H9 (cell line): ENCODE measurements at regions not wholly inside any gene's neighbourhood (a gene's known extent, or its start where the extent isn't known, plus 50 kb on each side); places are given as distances from the start of the nearest gene placed in this dataset.
"Not testable (repeated sequence)": the region's sequence is repeated elsewhere in the genome, so short reads cannot be mapped to it uniquely, and the experiment has no call there.

Experiments used
- DNase-seq: peaks from one replicate; pipeline ENCODE4 v3.0.0-alpha.2; 2017
- H2AFZ ChIP-seq: one replicate; pipeline ENCODE4 v1.6.1; 2013; ENCODE audit warnings: mild to moderate bottlenecking, low read length, control low read depth, moderate library complexity
- H2AK5ac ChIP-seq: 2 replicates; pipeline ENCODE4 v1.6.1; 2013; ENCODE audit warnings: low read length, control low read depth, mixed read lengths; ENCODE audit not compliant: insufficient read length
- H2BK120ac ChIP-seq: one replicate; pipeline ENCODE4 v1.6.1; 2013; ENCODE audit warnings: low read depth, mild to moderate bottlenecking, low read length, control low read depth, inconsistent platforms; ENCODE audit not compliant: poor library complexity, severe bottlenecking
- H2BK12ac ChIP-seq: 2 replicates; pipeline ENCODE4 v1.6.1; 2013; ENCODE audit warnings: low read length, control low read depth, mixed read lengths, low read depth; ENCODE audit not compliant: insufficient read length
- H2BK15ac ChIP-seq: 2 replicates; pipeline ENCODE4 v1.6.1; 2013; ENCODE audit warnings: low read depth, low read length, control low read depth
- H2BK20ac ChIP-seq: one replicate; pipeline ENCODE4 v1.6.1; 2013; ENCODE audit warnings: low read depth, mild to moderate bottlenecking, low read length, control low read depth, inconsistent platforms; ENCODE audit not compliant: poor library complexity, severe bottlenecking
- H2BK5ac ChIP-seq: 2 replicates; pipeline ENCODE4 v1.6.1; 2013; ENCODE audit warnings: low read length, control low read depth, mixed read lengths; ENCODE audit not compliant: insufficient read length
- H3K14ac ChIP-seq: 2 replicates; pipeline ENCODE4 v1.6.1; 2013; ENCODE audit warnings: low read length, control low read depth; ENCODE audit not compliant: insufficient read depth
- H3K18ac ChIP-seq: 2 replicates; pipeline ENCODE4 v1.6.1; 2013; ENCODE audit warnings: low read depth, mild to moderate bottlenecking, mixed read lengths, low read length, control low read depth; ENCODE audit not compliant: insufficient read length
- H3K23ac ChIP-seq: 2 replicates; pipeline ENCODE4 v1.6.1; 2013; ENCODE audit warnings: low read length, control low read depth, mixed read lengths, low read depth; ENCODE audit not compliant: insufficient read length
- H3K23me2 ChIP-seq: 2 replicates; pipeline ENCODE4 v1.6.1; 2013; ENCODE audit warnings: low read depth, mild to moderate bottlenecking, mixed read lengths, low read length, control low read depth; ENCODE audit not compliant: insufficient read length, poor library complexity, severe bottlenecking
- H3K27ac ChIP-seq: 2 replicates; pipeline ENCODE4 v1.5.1; 2013; ENCODE audit warnings: low read length, control low read depth, mixed read lengths, low read depth; ENCODE audit not compliant: insufficient read length
- H3K27me3 ChIP-seq: 2 replicates; pipeline ENCODE4 v1.6.1; 2013; ENCODE audit warnings: low read length, control low read depth, inconsistent platforms; ENCODE audit not compliant: insufficient read depth
- H3K4ac ChIP-seq: 2 replicates; pipeline ENCODE4 v1.6.1; 2013; ENCODE audit warnings: low read depth, mild to moderate bottlenecking, control low read depth, inconsistent platforms, low read length, moderate library complexity
- H3K4me1 ChIP-seq: 2 replicates; pipeline ENCODE4 v1.6.1; 2013; ENCODE audit warnings: low read length, control low read depth, inconsistent platforms; ENCODE audit not compliant: insufficient read depth
- H3K4me2 ChIP-seq: 2 replicates; pipeline ENCODE4 v1.6.1; 2013; ENCODE audit warnings: low read length, control low read depth, mixed read lengths; ENCODE audit not compliant: insufficient read length, insufficient read depth
- H3K56ac ChIP-seq: 2 replicates; pipeline ENCODE4 v1.6.1; 2013; ENCODE audit warnings: low read depth, mild to moderate bottlenecking, mixed read lengths, low read length, control low read depth; ENCODE audit not compliant: insufficient read length
- H3K79me1 ChIP-seq: 2 replicates; pipeline ENCODE4 v1.6.1; 2013; ENCODE audit warnings: low read depth, mild to moderate bottlenecking, moderate library complexity, low read length, control low read depth, inconsistent platforms; ENCODE audit not compliant: insufficient read depth, poor library complexity, severe bottlenecking
- H3K79me2 ChIP-seq: 2 replicates; pipeline ENCODE4 v1.6.1; 2013; ENCODE audit warnings: low read length, control low read depth, inconsistent platforms; ENCODE audit not compliant: insufficient read depth
- H3K9ac ChIP-seq: 2 replicates; pipeline ENCODE4 v1.6.1; 2013; ENCODE audit warnings: low read length, control low read depth, mixed read lengths; ENCODE audit not compliant: insufficient read length; ENCODE audit errors: extremely low read depth
- H3K9me3 ChIP-seq: one replicate; pipeline ENCODE4 v1.6.1; 2013; ENCODE audit warnings: low read depth, low read length, inconsistent platforms; ENCODE audit not compliant: control insufficient read depth
- H3T11ph ChIP-seq: one replicate; pipeline ENCODE4 v1.6.1; 2013; ENCODE audit warnings: mild to moderate bottlenecking, low read length, control low read depth, inconsistent platforms
- H4K20me1 ChIP-seq: one replicate; pipeline ENCODE4 v1.6.1; 2013; ENCODE audit not compliant: control insufficient read depth, insufficient read length, insufficient read depth
- H4K5ac ChIP-seq: 2 replicates; pipeline ENCODE4 v1.6.1; 2013; ENCODE audit warnings: low read depth, mild to moderate bottlenecking, mixed read lengths, low read length, control low read depth; ENCODE audit not compliant: insufficient read length
- H4K8ac ChIP-seq: replicated peaks from 2 replicates; pipeline ENCODE4 v1.6.1; 2013; ENCODE audit warnings: low read length, control low read depth, mixed read lengths, low read depth; ENCODE audit not compliant: insufficient read length
- H4K91ac ChIP-seq: 2 replicates; pipeline ENCODE4 v1.6.1; 2013; ENCODE audit warnings: low read depth, mild to moderate bottlenecking, moderate library complexity, mixed read lengths, low read length, control low read depth; ENCODE audit not compliant: insufficient read length
- H3K27ac Mint-ChIP-seq, 3 experiments: 2 replicates in 2 of 3; 3 replicates in 1 of 3; pipeline ENCODE4 v1.8.0; 2020 to 2021; ENCODE audit warnings: mixed read lengths in 3 of 3, mild to moderate bottlenecking in 1 of 3, moderate library complexity in 1 of 3
- H3K27me3 Mint-ChIP-seq: 2 replicates; pipeline ENCODE4 v1.8.0; 2021; ENCODE audit warnings: low read depth, mild to moderate bottlenecking, moderate library complexity, mixed read lengths
- H3K36me3 Mint-ChIP-seq, 3 experiments: 2 replicates in 2 of 3; 3 replicates in 1 of 3; pipeline ENCODE4 v1.8.0; 2020 to 2021; ENCODE audit warnings: low read depth in 3 of 3, mixed read lengths in 3 of 3; ENCODE audit not compliant: insufficient read depth in 1 of 3
- H3K4me1 Mint-ChIP-seq, 2 experiments: 2 replicates each; pipeline ENCODE4 v1.8.0; 2020; ENCODE audit warnings: mixed read lengths in 2 of 2
- H3K4me3 Mint-ChIP-seq, 2 experiments: 2 replicates in 1 of 2; 3 replicates in 1 of 2; pipeline ENCODE4 v1.8.0; 2020 to 2021; ENCODE audit warnings: mild to moderate bottlenecking in 2 of 2, mixed read lengths in 2 of 2, moderate library complexity in 1 of 2
- H3K9me3 Mint-ChIP-seq, 2 experiments: 2 replicates in 1 of 2; 3 replicates in 1 of 2; pipeline ENCODE4 v1.8.0; 2020; ENCODE audit warnings: mild to moderate bottlenecking in 2 of 2, mixed read lengths in 2 of 2, moderate library complexity in 1 of 2
- WGBS: extraction: QIAGEN DNeasy Blood & Tissue Kit; methylation state at CpG from one replicate; pipeline ENCODE4 v1.1.7; 2013; ENCODE audit warnings: missing lambda C conversion rate, low lambda C conversion rate, mixed read lengths; ENCODE audit not compliant: insufficient read length; ENCODE audit errors: extremely low coverage; 5-methylcytosine and 5-hydroxymethylcytosine counted together
- TF ChIP-seq, protein P1 (sequence below): fragments of 200-600 bp; sonication (generic); conservative IDR thresholded peaks from 3 replicates; pipeline ENCODE4 v1.8.0; 2021; ENCODE audit warnings: antibody characterized with exemption, mild to moderate bottlenecking

GRCh38 chr2:63701406-63701805, 112.6 kb downstream of the MDH1 start:
- TF ChIP-seq, protein P1, sequence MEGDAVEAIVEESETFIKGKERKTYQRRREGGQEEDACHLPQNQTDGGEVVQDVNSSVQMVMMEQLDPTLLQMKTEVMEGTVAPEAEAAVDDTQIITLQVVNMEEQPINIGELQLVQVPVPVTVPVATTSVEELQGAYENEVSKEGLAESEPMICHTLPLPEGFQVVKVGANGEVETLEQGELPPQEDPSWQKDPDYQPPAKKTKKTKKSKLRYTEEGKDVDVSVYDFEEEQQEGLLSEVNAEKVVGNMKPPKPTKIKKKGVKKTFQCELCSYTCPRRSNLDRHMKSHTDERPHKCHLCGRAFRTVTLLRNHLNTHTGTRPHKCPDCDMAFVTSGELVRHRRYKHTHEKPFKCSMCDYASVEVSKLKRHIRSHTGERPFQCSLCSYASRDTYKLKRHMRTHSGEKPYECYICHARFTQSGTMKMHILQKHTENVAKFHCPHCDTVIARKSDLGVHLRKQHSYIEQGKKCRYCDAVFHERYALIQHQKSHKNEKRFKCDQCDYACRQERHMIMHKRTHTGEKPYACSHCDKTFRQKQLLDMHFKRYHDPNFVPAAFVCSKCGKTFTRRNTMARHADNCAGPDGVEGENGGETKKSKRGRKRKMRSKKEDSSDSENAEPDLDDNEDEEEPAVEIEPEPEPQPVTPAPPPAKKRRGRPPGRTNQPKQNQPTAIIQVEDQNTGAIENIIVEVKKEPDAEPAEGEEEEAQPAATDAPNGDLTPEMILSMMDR: no peak
- no peak for DNase-seq
- H3K9ac ChIP-seq: no peak overlapping the region

GRCh38 chr2:63706084-63706483, 117.3 kb downstream of the MDH1 start:
- not testable (repeated sequence) for H4K20me1 ChIP-seq, H3K4me1 Mint-ChIP-seq, H2BK12ac ChIP-seq, H2BK120ac ChIP-seq, H3K4me3 Mint-ChIP-seq, H3K9ac ChIP-seq, H4K8ac ChIP-seq, H3K14ac ChIP-seq, H3K27ac Mint-ChIP-seq, H2AFZ ChIP-seq, H3K4ac ChIP-seq, H3K9me3 ChIP-seq, H3K23ac ChIP-seq, H2AK5ac ChIP-seq, H4K5ac ChIP-seq, H3K27me3 ChIP-seq, H3T11ph ChIP-seq, H3K27ac ChIP-seq, H3K23me2 ChIP-seq, H3K18ac ChIP-seq, H2BK15ac ChIP-seq, H3K4me2 ChIP-seq, H3K79me2 ChIP-seq, H2BK5ac ChIP-seq, H2BK20ac ChIP-seq, DNase-seq, H3K4me1 ChIP-seq, H3K56ac ChIP-seq, H4K91ac ChIP-seq, H3K27me3 Mint-ChIP-seq, H3K79me1 ChIP-seq
- no CpG with 5 or more reads among the region's 3 CpGs for WGBS
- Mint-ChIP-seq H3K9me3 (peaks cover 46% of the 10 kb centered on the region in 2 experiments), H3K36me3 (peaks cover 25 to 49% (median 42%) of the 10 kb centered on the region in 3 experiments)

More at GRCh38 chr2:63701406-63701805, 112.6 kb downstream of the MDH1 start:
- no peaks in the 10 kb centered on the region; the same call in 1 of the 2 replicates for H3K27me3 Mint-ChIP-seq
- no peak overlapping the region for H3K18ac ChIP-seq
- H2BK5ac ChIP-seq: no peak overlapping the region
- no peaks in the 10 kb centered on the region for H3K4me1 ChIP-seq
- H3K23ac ChIP-seq: no peak overlapping the region
- H3K27me3 ChIP-seq: no peaks in the 10 kb centered on the region
- peaks cover 19 to 20% of the 10 kb centered on the region in 2 experiments for H3K9me3 Mint-ChIP-seq
- H2BK20ac ChIP-seq: no peak overlapping the region
- no peak overlapping the region for H2BK15ac ChIP-seq
- no peak overlapping the region for H3K4me2 ChIP-seq
- H3K27ac ChIP-seq: no peak overlapping the region
- peaks cover 7 to 16% (median 16%) of the 10 kb centered on the region in 3 experiments for H3K36me3 Mint-ChIP-seq
- H4K5ac ChIP-seq: no peak overlapping the region
- H3K4me1 Mint-ChIP-seq: peaks cover 16 to 17% of the 10 kb centered on the region in 2 experiments
- H3K23me2 ChIP-seq: no peaks in the 10 kb centered on the region
- no peak overlapping the region; a peak in 1 of 5 replicates for H3K4me3 Mint-ChIP-seq
- H2AFZ ChIP-seq: no peak overlapping the region
- H3K27ac Mint-ChIP-seq: no peak overlapping the region
- no peaks in the 10 kb centered on the region for H3K79me1 ChIP-seq
- H3K9me3 ChIP-seq: no peaks in the 10 kb centered on the region
- H4K20me1 ChIP-seq: no peaks in the 10 kb centered on the region
- H2AK5ac ChIP-seq: no peak overlapping the region
- no peak overlapping the region for H2BK120ac ChIP-seq
- no peak overlapping the region for H3K4ac ChIP-seq
- no peaks in the 10 kb centered on the region for H3K79me2 ChIP-seq
- no peak overlapping the region for H3K14ac ChIP-seq
- H3K56ac ChIP-seq: no peak overlapping the region
- H4K91ac ChIP-seq: no peak overlapping the region
- no peak overlapping the region for H2BK12ac ChIP-seq
- no peak overlapping the region for H4K8ac ChIP-seq
- no peak overlapping the region for H3T11ph ChIP-seq
